Upper lobe of left lung (tissue), 6 donors: ENCODE measurements at regions not wholly inside any gene's neighbourhood (a gene's known extent, or its start where the extent isn't known, plus 50 kb on each side); places are given as distances from the start of the nearest gene placed in this dataset.

ENCODE experiments used
- ATAC-seq, 2 donors: fragments of 200-7000 bp; cut with Tn5 transposase; one replicate each; pipeline ENCODE4 v1.9.1; 2022; ENCODE audit warnings: mild to moderate bottlenecking in 2 of 2, moderate library complexity in 2 of 2; ENCODE audit not compliant: low FRiP score in 2 of 2
- DNase-seq, 2 donors: peaks; one replicate each; pipeline ENCODE4 v3.0.0-alpha.2; 2019 to 2020
- H3K27ac ChIP-seq, 4 donors: fragments of 200-600 bp; sonication (generic); one replicate each; pipeline ENCODE4 v1.5.1; 2016 to 2019
- H3K27me3 ChIP-seq, 4 donors: fragments of 200-600 bp; sonication (generic); one replicate each; pipeline ENCODE4 v1.5.1; 2017 to 2019
- H3K36me3 ChIP-seq, 4 donors: fragments of 200-600 bp; sonication (generic); one replicate each; pipeline ENCODE4 v1.5.1; 2016 to 2019
- H3K4me1 ChIP-seq, 4 donors: fragments of 200-600 bp; sonication (generic); one replicate each; pipeline ENCODE4 v1.5.1; 2018 to 2019
- H3K4me3 ChIP-seq, 4 donors: fragments of 200-600 bp; sonication (generic); one replicate each; pipeline ENCODE4 v1.5.1; 2017 to 2019; ENCODE audit warnings: mild to moderate bottlenecking in 2 of 4, moderate library complexity in 1 of 4
- H3K9me3 ChIP-seq, 4 donors: fragments of 200-600 bp; sonication (generic); one replicate each; pipeline ENCODE4 v1.5.1; 2018 to 2019
- CTCF ChIP-seq, 6 experiments: fragments of 450-650 bp in 4 of 6; fragments of 200-600 bp in 2 of 6; sonication (generic) in 2 of 6; IDR thresholded peaks; one replicate each; pipeline ENCODE4 v1.5.1; 2016 to 2019; ENCODE audit warnings: antibody characterized with exemption in 6 of 6
- EP300 ChIP-seq, 4 donors: sonication (generic); formaldehyde crosslinking; IDR thresholded peaks; one replicate each; pipeline ENCODE4 v1.5.1; 2017; ENCODE audit warnings: antibody characterized with exemption in 4 of 4, control low read depth in 2 of 4
- POLR2A ChIP-seq, 4 donors: fragments of 450-650 bp; IDR thresholded peaks; one replicate each; pipeline ENCODE4 v1.5.1; 2016 to 2017; ENCODE audit warnings: antibody characterized with exemption in 4 of 4, mild to moderate bottlenecking in 2 of 4
- POLR2AphosphoS5 ChIP-seq, 2 donors: sonication (generic); formaldehyde crosslinking; IDR thresholded peaks; one replicate each; pipeline ENCODE4 v1.5.1; 2017; ENCODE audit warnings: antibody characterized with exemption in 2 of 2
- WGBS, 2 donors: methylation state at CpG; one replicate each; pipeline ENCODE4 v1.1.5; 2017 to 2018; 5-methylcytosine and 5-hydroxymethylcytosine counted together
- small RNA-seq, 4 donors: library from RNA; depleted of rRNA; stranded (forward); fragments of <200 nt; gene quantifications; one replicate each; pipeline ENCODE3, GENCODE V24; 2016
- donor health status: DM: no; HTN: no; CAD: no; lungs with moderate emphysema.
- donor health status: DM: no; HTN: yes; CAD: no; lungs with severe emphysema.

GRCh38 chr5:98713856-98714255, 59.6 kb upstream of the RGMB start:
- Histone ChIP-seq H3K9me3 (no peaks in the 10 kb centered on the region), H3K36me3 (no peaks in the 10 kb centered on the region), H3K4me3 (no peak overlapping the region), H3K4me1 (no peaks in the 10 kb centered on the region), H3K27me3 (no peaks in the 10 kb centered on the region), H3K27ac (no peak overlapping the region)
- TF ChIP-seq CTCF (IDR thresholded peaks at IDR 0.05) (no peak), POLR2AphosphoS5 (IDR thresholded peaks at IDR 0.05) (no peak), POLR2A (IDR thresholded peaks at IDR 0.05) (no peak)
- DNase-seq (no peak), ATAC-seq (no peak)

GRCh38 chr5:98714710-98715288, 58.7 kb upstream of the RGMB start:
- 61 to 63% methylated on average over 3 of the region's 3 CpGs for WGBS, 2 donors
- Histone ChIP-seq H3K4me1 (no peaks in the 10 kb centered on the region), H3K27me3 (no peaks in the 10 kb centered on the region), H3K36me3 (no peaks in the 10 kb centered on the region), H3K4me3 (no peak overlapping the region), H3K9me3 (no peaks in the 10 kb centered on the region), H3K27ac (no peak overlapping the region)
- TF ChIP-seq POLR2A (IDR thresholded peaks at IDR 0.05): no peak
- TF ChIP-seq POLR2AphosphoS5 (IDR thresholded peaks at IDR 0.05): no peak
- no peak for TF ChIP-seq CTCF (IDR thresholded peaks at IDR 0.05)
- TF ChIP-seq EP300 (IDR thresholded peaks at IDR 0.05): no peak
- no peak for ATAC-seq
- no peak for DNase-seq

- no peaks in the 10 kb centered on the region for H3K27me3 ChIP-seq
- WGBS, 2 donors: 70 to 74% methylated on average over 1 of the region's 1 CpG
- H3K9me3 ChIP-seq: no peaks in the 10 kb centered on the region
- H3K4me3 ChIP-seq: no peak overlapping the region
- H3K27ac ChIP-seq: no peak overlapping the region
- TF ChIP-seq CTCF (IDR thresholded peaks at IDR 0.05): no peak
- no peak for TF ChIP-seq POLR2A (IDR thresholded peaks at IDR 0.05)
- no peak for TF ChIP-seq EP300 (IDR thresholded peaks at IDR 0.05)
- no peak for TF ChIP-seq POLR2AphosphoS5 (IDR thresholded peaks at IDR 0.05)
- H3K4me1 ChIP-seq: no peaks in the 10 kb centered on the region
- no peak for ATAC-seq
- no peak for DNase-seq
- no peaks in the 10 kb centered on the region for H3K36me3 ChIP-seq
These were observed 52.1 kb upstream of the RGMB start for GRCh38 chr5:98721231-98721928.

GRCh38 chr5:98722188-98722587, 51.3 kb upstream of the RGMB start:
- no peak overlapping the region for H3K27ac ChIP-seq
- H3K27me3 ChIP-seq: no peaks in the 10 kb centered on the region
- ATAC-seq (no peak), DNase-seq (no peak)
- no peak overlapping the region for H3K4me3 ChIP-seq
- no peaks in the 10 kb centered on the region for H3K9me3 ChIP-seq
- H3K36me3 ChIP-seq: no peaks in the 10 kb centered on the region
- no peak for TF ChIP-seq POLR2AphosphoS5 (IDR thresholded peaks at IDR 0.05)
- no peak for TF ChIP-seq CTCF (IDR thresholded peaks at IDR 0.05)
- no peak for TF ChIP-seq POLR2A (IDR thresholded peaks at IDR 0.05)
- TF ChIP-seq EP300 (IDR thresholded peaks at IDR 0.05): no peak
- H3K4me1 ChIP-seq: no peaks in the 10 kb centered on the region
- 64 to 74% methylated on average over 2 of the region's 2 CpGs for WGBS, 2 donors

GRCh38 chr5:98723061-98723460, 50.4 kb upstream of the RGMB start:
- Histone ChIP-seq H3K27ac (no peak overlapping the region), H3K4me3 (no peak overlapping the region), H3K9me3 (no peaks in the 10 kb centered on the region), H3K4me1 (no peaks in the 10 kb centered on the region), H3K27me3 (no peaks in the 10 kb centered on the region), H3K36me3 (no peaks in the 10 kb centered on the region)
- no peak for TF ChIP-seq EP300 (IDR thresholded peaks at IDR 0.05)
- TF ChIP-seq POLR2AphosphoS5 (IDR thresholded peaks at IDR 0.05): no peak
- ATAC-seq: no peak
- 80 to 83% methylated on average over 2 of the region's 2 CpGs for WGBS, 2 donors
- DNase-seq: no peak

Small RNA genes lying in the stretch of these regions (small RNA-seq; reads per million reads assigned to genes)
- 0 reads per million in 4 donors for gene AC008834.1
- 0 reads per million in 4 donors for gene AC074133.1
- 0 reads per million in 4 donors for gene MRPS35P2
